H9 (cell line): ENCODE measurements at regions not wholly inside any gene's neighbourhood (a gene's known extent, or its start where the extent isn't known, plus 50 kb on each side); places are given as distances from the start of the nearest gene placed in this dataset.
A peak's percentile ranks its signal among the peaks of the same experiment; 100 is the strongest.

ENCODE experiments used
- DNase-seq: peaks from one replicate; pipeline ENCODE4 v3.0.0-alpha.2; 2017
- H2AFZ ChIP-seq: one replicate; pipeline ENCODE4 v1.6.1; 2013; ENCODE audit warnings: mild to moderate bottlenecking, low read length, control low read depth, moderate library complexity
- H2AK5ac ChIP-seq: 2 replicates; pipeline ENCODE4 v1.6.1; 2013; ENCODE audit warnings: low read length, control low read depth, mixed read lengths; ENCODE audit not compliant: insufficient read length
- H2BK120ac ChIP-seq: one replicate; pipeline ENCODE4 v1.6.1; 2013; ENCODE audit warnings: low read depth, mild to moderate bottlenecking, low read length, control low read depth, inconsistent platforms; ENCODE audit not compliant: poor library complexity, severe bottlenecking
- H2BK12ac ChIP-seq: 2 replicates; pipeline ENCODE4 v1.6.1; 2013; ENCODE audit warnings: low read length, control low read depth, mixed read lengths, low read depth; ENCODE audit not compliant: insufficient read length
- H2BK15ac ChIP-seq: 2 replicates; pipeline ENCODE4 v1.6.1; 2013; ENCODE audit warnings: low read depth, low read length, control low read depth
- H2BK20ac ChIP-seq: one replicate; pipeline ENCODE4 v1.6.1; 2013; ENCODE audit warnings: low read depth, mild to moderate bottlenecking, low read length, control low read depth, inconsistent platforms; ENCODE audit not compliant: poor library complexity, severe bottlenecking
- H2BK5ac ChIP-seq: 2 replicates; pipeline ENCODE4 v1.6.1; 2013; ENCODE audit warnings: low read length, control low read depth, mixed read lengths; ENCODE audit not compliant: insufficient read length
- H3K14ac ChIP-seq: 2 replicates; pipeline ENCODE4 v1.6.1; 2013; ENCODE audit warnings: low read length, control low read depth; ENCODE audit not compliant: insufficient read depth
- H3K18ac ChIP-seq: 2 replicates; pipeline ENCODE4 v1.6.1; 2013; ENCODE audit warnings: low read depth, mild to moderate bottlenecking, mixed read lengths, low read length, control low read depth; ENCODE audit not compliant: insufficient read length
- H3K23ac ChIP-seq: 2 replicates; pipeline ENCODE4 v1.6.1; 2013; ENCODE audit warnings: low read length, control low read depth, mixed read lengths, low read depth; ENCODE audit not compliant: insufficient read length
- H3K23me2 ChIP-seq: 2 replicates; pipeline ENCODE4 v1.6.1; 2013; ENCODE audit warnings: low read depth, mild to moderate bottlenecking, mixed read lengths, low read length, control low read depth; ENCODE audit not compliant: insufficient read length, poor library complexity, severe bottlenecking
- H3K27ac ChIP-seq: 2 replicates; pipeline ENCODE4 v1.5.1; 2013; ENCODE audit warnings: low read length, control low read depth, mixed read lengths, low read depth; ENCODE audit not compliant: insufficient read length
- H3K27me3 ChIP-seq: 2 replicates; pipeline ENCODE4 v1.6.1; 2013; ENCODE audit warnings: low read length, control low read depth, inconsistent platforms; ENCODE audit not compliant: insufficient read depth
- H3K4ac ChIP-seq: 2 replicates; pipeline ENCODE4 v1.6.1; 2013; ENCODE audit warnings: low read depth, mild to moderate bottlenecking, control low read depth, inconsistent platforms, low read length, moderate library complexity
- H3K4me1 ChIP-seq: 2 replicates; pipeline ENCODE4 v1.6.1; 2013; ENCODE audit warnings: low read length, control low read depth, inconsistent platforms; ENCODE audit not compliant: insufficient read depth
- H3K4me2 ChIP-seq: 2 replicates; pipeline ENCODE4 v1.6.1; 2013; ENCODE audit warnings: low read length, control low read depth, mixed read lengths; ENCODE audit not compliant: insufficient read length, insufficient read depth
- H3K56ac ChIP-seq: 2 replicates; pipeline ENCODE4 v1.6.1; 2013; ENCODE audit warnings: low read depth, mild to moderate bottlenecking, mixed read lengths, low read length, control low read depth; ENCODE audit not compliant: insufficient read length
- H3K79me1 ChIP-seq: 2 replicates; pipeline ENCODE4 v1.6.1; 2013; ENCODE audit warnings: low read depth, mild to moderate bottlenecking, moderate library complexity, low read length, control low read depth, inconsistent platforms; ENCODE audit not compliant: insufficient read depth, poor library complexity, severe bottlenecking
- H3K79me2 ChIP-seq: 2 replicates; pipeline ENCODE4 v1.6.1; 2013; ENCODE audit warnings: low read length, control low read depth, inconsistent platforms; ENCODE audit not compliant: insufficient read depth
- H3K9ac ChIP-seq: 2 replicates; pipeline ENCODE4 v1.6.1; 2013; ENCODE audit warnings: low read length, control low read depth, mixed read lengths; ENCODE audit not compliant: insufficient read length; ENCODE audit errors: extremely low read depth
- H3K9me3 ChIP-seq: one replicate; pipeline ENCODE4 v1.6.1; 2013; ENCODE audit warnings: low read depth, low read length, inconsistent platforms; ENCODE audit not compliant: control insufficient read depth
- H3T11ph ChIP-seq: one replicate; pipeline ENCODE4 v1.6.1; 2013; ENCODE audit warnings: mild to moderate bottlenecking, low read length, control low read depth, inconsistent platforms
- H4K20me1 ChIP-seq: one replicate; pipeline ENCODE4 v1.6.1; 2013; ENCODE audit not compliant: control insufficient read depth, insufficient read length, insufficient read depth
- H4K5ac ChIP-seq: 2 replicates; pipeline ENCODE4 v1.6.1; 2013; ENCODE audit warnings: low read depth, mild to moderate bottlenecking, mixed read lengths, low read length, control low read depth; ENCODE audit not compliant: insufficient read length
- H4K8ac ChIP-seq: replicated peaks from 2 replicates; pipeline ENCODE4 v1.6.1; 2013; ENCODE audit warnings: low read length, control low read depth, mixed read lengths, low read depth; ENCODE audit not compliant: insufficient read length
- H4K91ac ChIP-seq: 2 replicates; pipeline ENCODE4 v1.6.1; 2013; ENCODE audit warnings: low read depth, mild to moderate bottlenecking, moderate library complexity, mixed read lengths, low read length, control low read depth; ENCODE audit not compliant: insufficient read length
- H3K27ac Mint-ChIP-seq, 3 experiments: 2 replicates in 2 of 3; 3 replicates in 1 of 3; pipeline ENCODE4 v1.8.0; 2020 to 2021; ENCODE audit warnings: mixed read lengths in 3 of 3, mild to moderate bottlenecking in 1 of 3, moderate library complexity in 1 of 3
- H3K27me3 Mint-ChIP-seq: 2 replicates; pipeline ENCODE4 v1.8.0; 2021; ENCODE audit warnings: low read depth, mild to moderate bottlenecking, moderate library complexity, mixed read lengths
- H3K36me3 Mint-ChIP-seq, 3 experiments: 2 replicates in 2 of 3; 3 replicates in 1 of 3; pipeline ENCODE4 v1.8.0; 2020 to 2021; ENCODE audit warnings: low read depth in 3 of 3, mixed read lengths in 3 of 3; ENCODE audit not compliant: insufficient read depth in 1 of 3
- H3K4me1 Mint-ChIP-seq, 2 experiments: 2 replicates each; pipeline ENCODE4 v1.8.0; 2020; ENCODE audit warnings: mixed read lengths in 2 of 2
- H3K4me3 Mint-ChIP-seq, 2 experiments: 2 replicates in 1 of 2; 3 replicates in 1 of 2; pipeline ENCODE4 v1.8.0; 2020 to 2021; ENCODE audit warnings: mild to moderate bottlenecking in 2 of 2, mixed read lengths in 2 of 2, moderate library complexity in 1 of 2
- H3K9me3 Mint-ChIP-seq, 2 experiments: 2 replicates in 1 of 2; 3 replicates in 1 of 2; pipeline ENCODE4 v1.8.0; 2020; ENCODE audit warnings: mild to moderate bottlenecking in 2 of 2, mixed read lengths in 2 of 2, moderate library complexity in 1 of 2
- CTCF ChIP-seq: fragments of 200-600 bp; sonication (generic); conservative IDR thresholded peaks from 3 replicates; pipeline ENCODE4 v1.8.0; 2021; ENCODE audit warnings: antibody characterized with exemption, mild to moderate bottlenecking
- WGBS: extraction: QIAGEN DNeasy Blood & Tissue Kit; methylation state at CpG from one replicate; pipeline ENCODE4 v1.1.7; 2013; ENCODE audit warnings: missing lambda C conversion rate, low lambda C conversion rate, mixed read lengths; ENCODE audit not compliant: insufficient read length; ENCODE audit errors: extremely low coverage; 5-methylcytosine and 5-hydroxymethylcytosine counted together

GRCh38 chr13:56201834-56202233 lies 938.9 kb upstream of the PRR20A start:
- no peak for TF ChIP-seq CTCF
- peak overlapping the region; percentile 57 to 70 (median 63); a peak in 5 of 7 replicates for H3K27ac Mint-ChIP-seq
- H3K4me3 Mint-ChIP-seq: peak overlapping the region in 1 of 2 experiments; percentile 30; a peak in 1 of 5 replicates

More at GRCh38 chr13:56201834-56202233, 938.9 kb upstream of the PRR20A start:
- H3K4me2 ChIP-seq: no peak overlapping the region
- H2BK20ac ChIP-seq: no peak overlapping the region
- H3K9ac ChIP-seq: no peak overlapping the region
- no peak overlapping the region for H3K18ac ChIP-seq
- no peak overlapping the region for H3K14ac ChIP-seq
- no peak overlapping the region for H2BK12ac ChIP-seq
- no peak overlapping the region for H4K8ac ChIP-seq
- no peaks in the 10 kb centered on the region for H3K79me1 ChIP-seq
- no peak overlapping the region for H3K56ac ChIP-seq
- Mint-ChIP-seq H3K27me3 (no peaks in the 10 kb centered on the region), H3K9me3 (no peaks in the 10 kb centered on the region), H3K36me3 (no peaks in the 10 kb centered on the region; a peak in 1 of 7 replicates), H3K4me1 (peaks cover 15 to 16% of the 10 kb centered on the region in 2 experiments)
- no peak overlapping the region for H2BK120ac ChIP-seq
- H4K5ac ChIP-seq: no peak overlapping the region
- H4K20me1 ChIP-seq: no peaks in the 10 kb centered on the region
- 0 out of 2 replicates have a peak, but pooled peaks cover 4% of the 10 kb centered on the region for H3K4me1 ChIP-seq
- no peak overlapping the region for H3T11ph ChIP-seq
- no peak overlapping the region for H2BK5ac ChIP-seq
- no peak overlapping the region for H4K91ac ChIP-seq
- no peak for DNase-seq
- 100% methylated on average over 1 of the region's 2 CpGs for WGBS
- no peak overlapping the region for H3K27ac ChIP-seq
- no peaks in the 10 kb centered on the region for H3K9me3 ChIP-seq
- H3K79me2 ChIP-seq: no peaks in the 10 kb centered on the region
- H3K23me2 ChIP-seq: no peaks in the 10 kb centered on the region
- H3K23ac ChIP-seq: no peak overlapping the region
- H2BK15ac ChIP-seq: no peak overlapping the region
- no peak overlapping the region for H2AK5ac ChIP-seq
- H3K4ac ChIP-seq: no peak overlapping the region
- no peaks in the 10 kb centered on the region for H3K27me3 ChIP-seq
- H2AFZ ChIP-seq: no peak overlapping the region
